IMR-90 (cell line): ENCODE measurements at regions not wholly inside any gene's neighbourhood (a gene's known extent, or its start where the extent isn't known, plus 50 kb on each side); places are given as distances from the start of the nearest gene placed in this dataset.

Experiments
- ATAC-seq: fragments of 200-7000 bp; cut with Tn5 transposase; 2 replicates; pipeline ENCODE4 v1.9.1; 2020; ENCODE audit warnings: low read depth, mild to moderate bottlenecking, moderate library complexity
- BruUV-seq: library from RNA; stranded (reverse); fragments of 400-500 nt; replicated peaks from 2 replicates; lab custom pipeline; 2021; lab: Mats Ljungman, UMichigan
- CTCF ChIA-PET: fragments of 300-600 bp; formaldehyde crosslinking; extraction: SDS; loops from one replicate; lab custom pipeline; 2021; ENCODE audit warnings: antibody characterized with exemption; lab: Yijun Ruan, JAX
- POLR2A ChIA-PET: fragments of 300-600 bp; sonication (Branson Sonifier 250); formaldehyde crosslinking; loops from one replicate; lab custom pipeline; 2022; ENCODE audit warnings: antibody characterized with exemption; ENCODE audit not compliant: unreplicated experiment; lab: Charles Lee
- DNase-seq: peaks from one replicate; pipeline ENCODE4 v3.0.0; 2013
- H2AFZ ChIP-seq: replicated peaks from 2 replicates; pipeline ENCODE3; 2013; ENCODE audit warnings: low read length, mild to moderate bottlenecking; ENCODE audit not compliant: poor library complexity
- H2AK5ac ChIP-seq: 2 replicates; pipeline ENCODE4 v1.6.1; 2013; ENCODE audit warnings: low read depth, low read length, inconsistent platforms
- H2AK9ac ChIP-seq: replicated peaks from 2 replicates; pipeline ENCODE3; 2013; ENCODE audit warnings: mild to moderate bottlenecking, low read depth, low read length, moderate library complexity; ENCODE audit not compliant: poor library complexity
- H2BK120ac ChIP-seq: 2 replicates; pipeline ENCODE4 v1.6.1; 2013; ENCODE audit warnings: low read depth, low read length, inconsistent platforms
- H2BK15ac ChIP-seq: 3 replicates; pipeline ENCODE4 v1.6.1; 2013; ENCODE audit warnings: low read depth, low read length, inconsistent platforms
- H2BK20ac ChIP-seq: 2 replicates; pipeline ENCODE4 v1.6.1; 2013; ENCODE audit warnings: low read depth, mild to moderate bottlenecking, inconsistent platforms, low read length, moderate library complexity
- H2BK5ac ChIP-seq: 2 replicates; pipeline ENCODE4 v1.6.1; 2013; ENCODE audit warnings: mild to moderate bottlenecking, low read depth, low read length, inconsistent platforms; ENCODE audit not compliant: poor library complexity, severe bottlenecking
- H3K14ac ChIP-seq: replicated peaks from 2 replicates; pipeline ENCODE4 v1.6.1; 2013; ENCODE audit warnings: low read depth, low read length, inconsistent platforms
- H3K18ac ChIP-seq: 2 replicates; pipeline ENCODE4 v1.6.1; 2013; ENCODE audit warnings: low read depth, low read length, control low read depth
- H3K23ac ChIP-seq: 2 replicates; pipeline ENCODE4 v1.6.1; 2013; ENCODE audit warnings: low read depth, low read length, inconsistent platforms
- H3K27ac ChIP-seq: 2 replicates; pipeline ENCODE4 v1.5.1; 2013; ENCODE audit warnings: mild to moderate bottlenecking, control low read depth, low read length; ENCODE audit not compliant: insufficient read depth
- H3K27me3 ChIP-seq: 2 replicates; pipeline ENCODE4 v1.6.1; 2013; ENCODE audit warnings: low read length; ENCODE audit not compliant: control insufficient read depth, insufficient read depth
- H3K36me3 ChIP-seq: 2 replicates; pipeline ENCODE4 v1.6.1; 2013; ENCODE audit warnings: low read length, mixed read lengths; ENCODE audit not compliant: control insufficient read depth, insufficient read depth
- H3K4ac ChIP-seq: 2 replicates; pipeline ENCODE4 v1.6.1; 2013; ENCODE audit warnings: low read depth, low read length, inconsistent platforms
- H3K4me1 ChIP-seq: 2 replicates; pipeline ENCODE4 v1.6.1; 2013; ENCODE audit warnings: low read length, mixed read lengths; ENCODE audit not compliant: control insufficient read depth, insufficient read depth
- H3K4me2 ChIP-seq: 2 replicates; pipeline ENCODE4 v1.6.1; 2013; ENCODE audit warnings: low read depth, mild to moderate bottlenecking, control low read depth, low read length, moderate library complexity
- H3K4me3 ChIP-seq: 2 replicates; pipeline ENCODE4 v1.5.1; 2013; ENCODE audit warnings: low read depth, mild to moderate bottlenecking, control low read depth, low read length, moderate library complexity; ENCODE audit not compliant: insufficient read depth
- H3K56ac ChIP-seq: 2 replicates; pipeline ENCODE4 v1.6.1; 2013; ENCODE audit warnings: low read length, inconsistent platforms; ENCODE audit not compliant: insufficient read depth; ENCODE audit errors: extremely low read depth
- H3K79me1 ChIP-seq, 2 experiments: 2 replicates each; pipeline ENCODE4 v1.6.1; 2013; ENCODE audit warnings: low read length in 2 of 2, inconsistent platforms in 1 of 2, low read depth in 1 of 2
- H3K9ac ChIP-seq: 2 replicates; pipeline ENCODE4 v1.6.1; 2013; ENCODE audit warnings: low read depth, low read length, control low read depth
- H3K9me1 ChIP-seq: 2 replicates; pipeline ENCODE4 v1.6.1; 2013; ENCODE audit warnings: low read length, inconsistent platforms; ENCODE audit not compliant: insufficient read depth
- H3K9me3 ChIP-seq: 2 replicates; pipeline ENCODE4 v1.6.1; 2013; ENCODE audit warnings: low read length; ENCODE audit not compliant: control insufficient read depth, insufficient read depth
- H4K20me1 ChIP-seq: 2 replicates; pipeline ENCODE4 v1.6.1; 2013; ENCODE audit warnings: low read length, inconsistent platforms; ENCODE audit not compliant: insufficient read depth
- H4K5ac ChIP-seq: 2 replicates; pipeline ENCODE4 v1.6.1; 2013; ENCODE audit warnings: mild to moderate bottlenecking, low read depth, low read length, control low read depth
- H4K8ac ChIP-seq, 2 experiments: 2 replicates each; pipeline ENCODE4 v1.6.1; 2013; ENCODE audit warnings: low read depth in 2 of 2, low read length in 2 of 2, control low read depth in 1 of 2, inconsistent platforms in 1 of 2
- H4K91ac ChIP-seq: 2 replicates; pipeline ENCODE4 v1.6.1; 2013; ENCODE audit warnings: low read depth, low read length, inconsistent platforms; ENCODE audit not compliant: insufficient read depth
- BHLHE40 ChIP-seq: fragments of 150-350 bp; IDR thresholded peaks from 2 replicates; pipeline ENCODE4 v1.6.1; 2016; ENCODE audit warnings: mild to moderate bottlenecking, low read depth, low read length
- CEBPB ChIP-seq: IDR thresholded peaks from 2 replicates; pipeline ENCODE4 v1.6.1; 2012; ENCODE audit warnings: low read depth, low read length, improper control_type of control experiment
- CHD1 ChIP-seq: IDR thresholded peaks from 2 replicates; pipeline ENCODE4 v1.6.1; 2012; ENCODE audit warnings: low read depth, low read length, improper control_type of control experiment
- ELK1 ChIP-seq: fragments of 150-350 bp; IDR thresholded peaks from 2 replicates; pipeline ENCODE4 v1.6.1; 2016; ENCODE audit warnings: low read depth, mild to moderate bottlenecking, low read length, moderate library complexity, borderline replicate concordance
- FOS ChIP-seq: fragments of 150-350 bp; IDR thresholded peaks from 2 replicates; pipeline ENCODE4 v1.6.1; 2016; ENCODE audit warnings: low read depth, low read length
- MAFK ChIP-seq: IDR thresholded peaks from 2 replicates; pipeline ENCODE4 v1.6.1; 2012; ENCODE audit warnings: low read depth, low read length, improper control_type of control experiment
- MAZ ChIP-seq: IDR thresholded peaks from 2 replicates; pipeline ENCODE4 v1.6.1; 2012; ENCODE audit warnings: low read depth, mild to moderate bottlenecking, low read length, improper control_type of control experiment, moderate library complexity, borderline replicate concordance
- MXI1 ChIP-seq: IDR thresholded peaks from 2 replicates; pipeline ENCODE4 v1.6.1; 2012; ENCODE audit warnings: low read depth, mild to moderate bottlenecking, low read length, moderate library complexity, borderline replicate concordance
- NFE2L2 ChIP-seq: fragments of 150-350 bp; IDR thresholded peaks from 2 replicates; pipeline ENCODE4 v1.6.1; 2016; ENCODE audit warnings: low read depth, mild to moderate bottlenecking, low read length
- POLR2A ChIP-seq: IDR thresholded peaks from 2 replicates; pipeline ENCODE4 v1.6.1; 2012; ENCODE audit warnings: mild to moderate bottlenecking, low read depth, low read length
- RAD21 ChIP-seq: IDR thresholded peaks from 2 replicates; pipeline ENCODE4 v1.6.1; 2012; ENCODE audit warnings: low read length, improper control_type of control experiment
- RCOR1 ChIP-seq: IDR thresholded peaks from 2 replicates; pipeline ENCODE4 v1.6.1; 2012; ENCODE audit warnings: mild to moderate bottlenecking, low read length, improper control_type of control experiment; ENCODE audit not compliant: insufficient replicate concordance
- RFX5 ChIP-seq: IDR thresholded peaks from 2 replicates; pipeline ENCODE4 v1.8.0; 2012; ENCODE audit warnings: low read depth, mild to moderate bottlenecking, low read length, moderate library complexity
- SMC3 ChIP-seq: fragments of 150-350 bp; IDR thresholded peaks from 2 replicates; pipeline ENCODE4 v1.6.1; 2016; ENCODE audit warnings: low read depth, mild to moderate bottlenecking, antibody characterized with exemption, low read length, moderate library complexity
- WGBS, 2 experiments: methylation state at CpG; one replicate each; pipeline versions ENCODE4 v1.1.5 to v1.1.7; 2013; ENCODE audit warnings: missing lambda C conversion rate in 2 of 2; ENCODE audit not compliant: insufficient read length in 1 of 2; ENCODE audit errors: extremely low coverage in 2 of 2; 5-methylcytosine and 5-hydroxymethylcytosine counted together
- dilution Hi-C: fragments of 300-500 bp; cut with HindIII; formaldehyde crosslinking; loops from one replicate; pipeline ENCODE4 v1.14.3; 2018; ENCODE audit warnings: low sequenced_read_pairs; ENCODE audit not compliant: unreplicated experiment
- in situ Hi-C: fragments of 300-500 bp; cut with MboI; formaldehyde crosslinking; loops from 3 replicates; pipeline ENCODE4 v1.14.3; 2019; ENCODE audit warnings: low sequenced_read_pairs, inconsistent platforms, mixed read lengths
- intact Hi-C: fragments of 100-400 bp; cut with micrococcal nuclease; formaldehyde crosslinking; loops from 2 replicates; pipeline ENCODE4 v1.10.0; 2022
- TF ChIP-seq, protein P1 (sequence below): fragments of 150-350 bp; IDR thresholded peaks from 2 replicates; pipeline ENCODE4 v1.6.1; 2017; ENCODE audit warnings: mild to moderate bottlenecking, antibody characterized with exemption, low read length, low read depth
- TF ChIP-seq, protein P2 (sequence below): conservative IDR thresholded peaks from 2 replicates; pipeline ENCODE4 v1.5.1; 2012; ENCODE audit warnings: mild to moderate bottlenecking, low read depth, low read length, improper control_type of control experiment

- no peak overlapping the region for H2BK15ac ChIP-seq
- no TSS peak for BruUV-seq
- no peak overlapping the region for H2AK5ac ChIP-seq
- in situ Hi-C loops (no loop called here), dilution Hi-C loops (no loop called here), intact Hi-C loops (no loop called here)
- no peak overlapping the region for H2BK5ac ChIP-seq
- no peak overlapping the region for H3K56ac ChIP-seq
- H4K91ac ChIP-seq = no peak overlapping the region
- no peaks in the 10 kb centered on the region for H3K4me1 ChIP-seq
- H4K20me1 ChIP-seq = no peaks in the 10 kb centered on the region
- H2AK9ac ChIP-seq = no peak overlapping the region
- no peaks in the 10 kb centered on the region for H3K27me3 ChIP-seq
- H3K4ac ChIP-seq = no peak overlapping the region
- ATAC-seq = no peak
- H2BK120ac ChIP-seq = no peak overlapping the region
- no peaks in the 10 kb centered on the region for H3K79me1 ChIP-seq
- no peak overlapping the region for H3K27ac ChIP-seq
- no peaks in the 10 kb centered on the region for H3K9me1 ChIP-seq
- no peak overlapping the region for H3K14ac ChIP-seq
- H3K9me3 ChIP-seq = peaks cover 2% of the 10 kb centered on the region
- no peak overlapping the region for H3K4me3 ChIP-seq
- H3K36me3 ChIP-seq = no peaks in the 10 kb centered on the region
- no peak overlapping the region for H4K8ac ChIP-seq
- no peak overlapping the region for H3K9ac ChIP-seq
- no CpG with 5 or more reads among the region's 6 CpGs for WGBS, 2 experiments
- H3K23ac ChIP-seq = no peak overlapping the region
- H4K5ac ChIP-seq = no peak overlapping the region
- TF ChIP-seq FOS = no peak
- no peak for TF ChIP-seq CEBPB
- no peak for TF ChIP-seq NFE2L2
- TF ChIP-seq RAD21 = no peak
- no peak for TF ChIP-seq SMC3
- no peak for TF ChIP-seq MAFK
- no peak for TF ChIP-seq BHLHE40
- no peak for TF ChIP-seq POLR2A
- no peak for TF ChIP-seq ELK1
- TF ChIP-seq RFX5 = no peak
- no peak for TF ChIP-seq RCOR1
- TF ChIP-seq, protein P1, sequence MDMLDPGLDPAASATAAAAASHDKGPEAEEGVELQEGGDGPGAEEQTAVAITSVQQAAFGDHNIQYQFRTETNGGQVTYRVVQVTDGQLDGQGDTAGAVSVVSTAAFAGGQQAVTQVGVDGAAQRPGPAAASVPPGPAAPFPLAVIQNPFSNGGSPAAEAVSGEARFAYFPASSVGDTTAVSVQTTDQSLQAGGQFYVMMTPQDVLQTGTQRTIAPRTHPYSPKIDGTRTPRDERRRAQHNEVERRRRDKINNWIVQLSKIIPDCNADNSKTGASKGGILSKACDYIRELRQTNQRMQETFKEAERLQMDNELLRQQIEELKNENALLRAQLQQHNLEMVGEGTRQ = no peak
- no peak for TF ChIP-seq CHD1
- TF ChIP-seq MAZ = no peak
- TF ChIP-seq, protein P2, sequence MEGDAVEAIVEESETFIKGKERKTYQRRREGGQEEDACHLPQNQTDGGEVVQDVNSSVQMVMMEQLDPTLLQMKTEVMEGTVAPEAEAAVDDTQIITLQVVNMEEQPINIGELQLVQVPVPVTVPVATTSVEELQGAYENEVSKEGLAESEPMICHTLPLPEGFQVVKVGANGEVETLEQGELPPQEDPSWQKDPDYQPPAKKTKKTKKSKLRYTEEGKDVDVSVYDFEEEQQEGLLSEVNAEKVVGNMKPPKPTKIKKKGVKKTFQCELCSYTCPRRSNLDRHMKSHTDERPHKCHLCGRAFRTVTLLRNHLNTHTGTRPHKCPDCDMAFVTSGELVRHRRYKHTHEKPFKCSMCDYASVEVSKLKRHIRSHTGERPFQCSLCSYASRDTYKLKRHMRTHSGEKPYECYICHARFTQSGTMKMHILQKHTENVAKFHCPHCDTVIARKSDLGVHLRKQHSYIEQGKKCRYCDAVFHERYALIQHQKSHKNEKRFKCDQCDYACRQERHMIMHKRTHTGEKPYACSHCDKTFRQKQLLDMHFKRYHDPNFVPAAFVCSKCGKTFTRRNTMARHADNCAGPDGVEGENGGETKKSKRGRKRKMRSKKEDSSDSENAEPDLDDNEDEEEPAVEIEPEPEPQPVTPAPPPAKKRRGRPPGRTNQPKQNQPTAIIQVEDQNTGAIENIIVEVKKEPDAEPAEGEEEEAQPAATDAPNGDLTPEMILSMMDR = no peak
- no peak for TF ChIP-seq MXI1
- ChIA-PET POLR2A (no interaction called here), CTCF (no interaction called here)
- no peak for DNase-seq
- no peak overlapping the region for H3K18ac ChIP-seq
- no peak overlapping the region for H2AFZ ChIP-seq
- H2BK20ac ChIP-seq = no peak overlapping the region
- H3K4me2 ChIP-seq = no peak overlapping the region
Measured at GRCh38 chr4:134747108-134747805, 545.7 kb upstream of the PABPC4L start.
